OCI-LY3 (cell line): ENCODE measurements at regions not wholly inside any gene's neighbourhood (a gene's known extent, or its start where the extent isn't known, plus 50 kb on each side); places are given as distances from the start of the nearest gene placed in this dataset.

Experiments
- EZH2phosphoT487 ChIP-seq: fragments of 200-600 bp; shearing (Covaris generic); IDR thresholded peaks from 2 replicates; pipeline ENCODE4 v1.6.1; 2018; ENCODE audit warnings: antibody characterized with exemption, mixed run types, low read depth
- TF ChIP-seq, protein P1 (sequence below): fragments of 200-600, 300-600 bp; sonication (generic); IDR thresholded peaks from 2 replicates; pipeline ENCODE4 v1.5.1; 2014; ENCODE audit warnings: antibody characterized with exemption, low read length, low read depth

DNA sequence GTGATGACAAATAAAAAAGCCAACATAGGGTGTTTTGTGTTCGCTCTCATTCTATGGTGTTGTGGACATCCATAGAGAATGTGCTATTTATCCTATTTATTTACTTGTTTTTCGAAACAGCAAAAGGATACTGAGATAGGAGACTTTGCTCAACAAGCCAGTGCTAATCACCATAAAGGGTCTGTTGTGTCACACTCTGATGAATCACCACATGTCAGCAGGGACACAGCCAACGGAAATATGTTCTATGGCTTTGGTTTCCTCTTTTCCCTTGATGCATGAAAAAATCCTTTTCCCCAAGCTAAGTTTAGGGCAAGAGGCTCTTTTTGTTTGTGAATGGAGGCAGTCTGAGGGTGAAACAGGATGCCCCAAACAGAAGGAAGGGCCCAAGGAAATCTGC is 154.3 kb downstream of the RNF152 start:
- TF ChIP-seq EZH2phosphoT487, result no peak
- TF ChIP-seq, protein P1, sequence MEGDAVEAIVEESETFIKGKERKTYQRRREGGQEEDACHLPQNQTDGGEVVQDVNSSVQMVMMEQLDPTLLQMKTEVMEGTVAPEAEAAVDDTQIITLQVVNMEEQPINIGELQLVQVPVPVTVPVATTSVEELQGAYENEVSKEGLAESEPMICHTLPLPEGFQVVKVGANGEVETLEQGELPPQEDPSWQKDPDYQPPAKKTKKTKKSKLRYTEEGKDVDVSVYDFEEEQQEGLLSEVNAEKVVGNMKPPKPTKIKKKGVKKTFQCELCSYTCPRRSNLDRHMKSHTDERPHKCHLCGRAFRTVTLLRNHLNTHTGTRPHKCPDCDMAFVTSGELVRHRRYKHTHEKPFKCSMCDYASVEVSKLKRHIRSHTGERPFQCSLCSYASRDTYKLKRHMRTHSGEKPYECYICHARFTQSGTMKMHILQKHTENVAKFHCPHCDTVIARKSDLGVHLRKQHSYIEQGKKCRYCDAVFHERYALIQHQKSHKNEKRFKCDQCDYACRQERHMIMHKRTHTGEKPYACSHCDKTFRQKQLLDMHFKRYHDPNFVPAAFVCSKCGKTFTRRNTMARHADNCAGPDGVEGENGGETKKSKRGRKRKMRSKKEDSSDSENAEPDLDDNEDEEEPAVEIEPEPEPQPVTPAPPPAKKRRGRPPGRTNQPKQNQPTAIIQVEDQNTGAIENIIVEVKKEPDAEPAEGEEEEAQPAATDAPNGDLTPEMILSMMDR, result no peak
